Lung (tissue), 11 donors: ENCODE measurements at regions not wholly inside any gene's neighbourhood (a gene's known extent, or its start where the extent isn't known, plus 50 kb on each side); places are given as distances from the start of the nearest gene placed in this dataset.
A peak's percentile ranks its signal among the peaks of the same experiment; 100 is the strongest.
"Not testable (repeated sequence)": the region's sequence is repeated elsewhere in the genome, so short reads cannot be mapped to it uniquely, and the experiment has no call there.

ENCODE experiments used
- ATAC-seq: fragments of 200-7000 bp; cut with Tn5 transposase; one replicate; pipeline ENCODE4 v1.9.1; 2020; ENCODE audit warnings: moderate number of reproducible peaks; ENCODE audit not compliant: insufficient read depth, low FRiP score
- DNase-seq, 3 donors: peaks; one replicate each; pipeline ENCODE4 v3.0.0-alpha.2; 2013 to 2017
- H3K27ac ChIP-seq, 2 donors: one replicate each; pipeline ENCODE4 v1.5.1; 2013; ENCODE audit warnings: mild to moderate bottlenecking in 2 of 2, moderate library complexity in 2 of 2, control low read depth in 1 of 2, inconsistent platforms in 1 of 2, low read depth in 1 of 2, low read length in 1 of 2
- H3K27me3 ChIP-seq, 3 donors: one replicate each; pipeline ENCODE4 v1.5.1; 2013; ENCODE audit warnings: low read length in 2 of 3; ENCODE audit not compliant: control insufficient read depth in 3 of 3, insufficient read depth in 3 of 3
- H3K36me3 ChIP-seq, 4 donors: one replicate each; pipeline ENCODE4 v1.5.1; 2013; ENCODE audit warnings: low read length in 4 of 4, mild to moderate bottlenecking in 1 of 4, moderate library complexity in 1 of 4; ENCODE audit not compliant: control insufficient read depth in 4 of 4, insufficient read depth in 4 of 4
- H3K4me1 ChIP-seq, 5 donors: one replicate each; pipeline ENCODE4 v1.5.1; 2013; ENCODE audit warnings: low read length in 5 of 5, mild to moderate bottlenecking in 2 of 5, moderate library complexity in 1 of 5; ENCODE audit not compliant: control insufficient read depth in 5 of 5, insufficient read depth in 5 of 5
- H3K4me3 ChIP-seq: one replicate; pipeline ENCODE4 v1.5.1; 2013; ENCODE audit warnings: mild to moderate bottlenecking, control low read depth, moderate library complexity
- H3K9ac ChIP-seq, 2 donors: one replicate each; pipeline ENCODE4 v1.5.1; 2013; ENCODE audit warnings: low read length in 2 of 2, control low read depth in 1 of 2; ENCODE audit not compliant: insufficient read depth in 1 of 2
- H3K9me3 ChIP-seq, 4 donors: one replicate each; pipeline ENCODE4 v1.5.1; 2013; ENCODE audit warnings: low read length in 3 of 4, mild to moderate bottlenecking in 1 of 4, moderate library complexity in 1 of 4; ENCODE audit not compliant: control insufficient read depth in 4 of 4, insufficient read depth in 3 of 4
- WGBS, 2 donors: extraction: QIAGEN DNeasy Blood & Tissue Kit; methylation state at CpG; one replicate each; pipeline ENCODE4 v1.1.7; 2013; 5-methylcytosine and 5-hydroxymethylcytosine counted together
- TF ChIP-seq, protein P1 (sequence below): IDR thresholded peaks from 2 replicates; pipeline ENCODE4 v1.5.1; 2012; ENCODE audit warnings: mild to moderate bottlenecking; ENCODE audit errors: control extremely low read depth, extremely low read depth
- donor health status: control.
- donor health status: control.
- donor health status: Bipolar disorder and iron deficiency.
- donor health status: healthy.
- donor health status: DM: yes; HTN: yes; CAD: no.

DNA sequence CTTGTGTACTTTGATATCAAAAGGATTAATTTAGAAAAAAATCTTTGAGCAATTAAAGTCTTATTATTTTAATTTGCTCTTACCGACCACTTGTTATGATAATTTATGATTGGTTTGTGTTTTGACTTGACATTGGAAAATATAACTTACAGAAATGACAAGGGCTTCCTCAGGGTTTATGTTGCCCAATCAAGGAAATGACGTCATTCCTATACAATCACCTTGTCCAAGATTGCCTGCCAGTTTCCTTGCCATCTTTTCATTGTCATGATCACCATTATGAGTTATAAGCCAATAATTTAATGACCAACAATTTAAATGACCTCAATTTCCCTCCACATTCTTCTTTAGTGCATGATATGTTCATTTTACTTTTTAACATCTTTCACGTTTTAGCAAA is 351.8 kb upstream of the TMEFF2 start:
- no peak overlapping the region for H3K9ac ChIP-seq
- H3K9me3 ChIP-seq: no peaks in the 10 kb centered on the region
- no peak overlapping the region for H3K4me3 ChIP-seq
- H3K4me1 ChIP-seq: no peaks in the 10 kb centered on the region
- 53 to 61% methylated on average over 3 of the region's 3 CpGs for WGBS, 2 donors
- ATAC-seq (no peak), DNase-seq (no peak)
- no peaks in the 10 kb centered on the region for H3K36me3 ChIP-seq
- TF ChIP-seq, protein P1, sequence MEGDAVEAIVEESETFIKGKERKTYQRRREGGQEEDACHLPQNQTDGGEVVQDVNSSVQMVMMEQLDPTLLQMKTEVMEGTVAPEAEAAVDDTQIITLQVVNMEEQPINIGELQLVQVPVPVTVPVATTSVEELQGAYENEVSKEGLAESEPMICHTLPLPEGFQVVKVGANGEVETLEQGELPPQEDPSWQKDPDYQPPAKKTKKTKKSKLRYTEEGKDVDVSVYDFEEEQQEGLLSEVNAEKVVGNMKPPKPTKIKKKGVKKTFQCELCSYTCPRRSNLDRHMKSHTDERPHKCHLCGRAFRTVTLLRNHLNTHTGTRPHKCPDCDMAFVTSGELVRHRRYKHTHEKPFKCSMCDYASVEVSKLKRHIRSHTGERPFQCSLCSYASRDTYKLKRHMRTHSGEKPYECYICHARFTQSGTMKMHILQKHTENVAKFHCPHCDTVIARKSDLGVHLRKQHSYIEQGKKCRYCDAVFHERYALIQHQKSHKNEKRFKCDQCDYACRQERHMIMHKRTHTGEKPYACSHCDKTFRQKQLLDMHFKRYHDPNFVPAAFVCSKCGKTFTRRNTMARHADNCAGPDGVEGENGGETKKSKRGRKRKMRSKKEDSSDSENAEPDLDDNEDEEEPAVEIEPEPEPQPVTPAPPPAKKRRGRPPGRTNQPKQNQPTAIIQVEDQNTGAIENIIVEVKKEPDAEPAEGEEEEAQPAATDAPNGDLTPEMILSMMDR: no peak
- no peaks in the 10 kb centered on the region for H3K27me3 ChIP-seq
- no peak overlapping the region for H3K27ac ChIP-seq

DNA sequence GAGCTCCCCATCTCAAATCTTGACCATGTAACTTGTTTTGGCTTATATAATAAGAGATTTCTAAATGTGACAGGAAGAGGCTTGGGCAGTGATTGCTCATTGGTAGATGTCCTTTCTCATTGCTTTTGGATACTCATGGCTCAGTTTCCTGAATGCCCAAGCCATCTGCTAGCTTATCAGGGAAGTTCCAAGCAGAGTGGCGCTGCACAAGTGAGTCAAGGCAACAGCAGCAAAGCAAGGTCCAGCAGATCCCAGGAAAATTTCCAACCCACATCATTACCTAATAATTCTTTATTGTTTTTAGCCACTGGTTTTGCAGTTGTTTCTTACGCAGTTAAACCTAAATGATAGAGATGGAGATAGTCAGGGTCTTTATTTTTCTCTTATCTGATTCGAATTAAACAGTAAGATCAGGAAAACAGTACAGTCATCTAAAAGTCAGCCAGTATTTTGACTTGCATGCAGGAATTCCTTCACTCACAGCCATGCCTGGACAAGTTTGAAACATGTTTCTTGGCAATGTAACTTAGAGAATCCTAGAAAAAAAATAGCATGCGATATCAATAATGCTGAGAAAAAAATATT is 349.7 kb upstream of the TMEFF2 start:
- Histone ChIP-seq H3K27me3 (no peaks in the 10 kb centered on the region), H3K4me1 (no peaks in the 10 kb centered on the region)
- 74 to 85% methylated on average over 4 of the region's 4 CpGs for WGBS, 2 donors

DNA sequence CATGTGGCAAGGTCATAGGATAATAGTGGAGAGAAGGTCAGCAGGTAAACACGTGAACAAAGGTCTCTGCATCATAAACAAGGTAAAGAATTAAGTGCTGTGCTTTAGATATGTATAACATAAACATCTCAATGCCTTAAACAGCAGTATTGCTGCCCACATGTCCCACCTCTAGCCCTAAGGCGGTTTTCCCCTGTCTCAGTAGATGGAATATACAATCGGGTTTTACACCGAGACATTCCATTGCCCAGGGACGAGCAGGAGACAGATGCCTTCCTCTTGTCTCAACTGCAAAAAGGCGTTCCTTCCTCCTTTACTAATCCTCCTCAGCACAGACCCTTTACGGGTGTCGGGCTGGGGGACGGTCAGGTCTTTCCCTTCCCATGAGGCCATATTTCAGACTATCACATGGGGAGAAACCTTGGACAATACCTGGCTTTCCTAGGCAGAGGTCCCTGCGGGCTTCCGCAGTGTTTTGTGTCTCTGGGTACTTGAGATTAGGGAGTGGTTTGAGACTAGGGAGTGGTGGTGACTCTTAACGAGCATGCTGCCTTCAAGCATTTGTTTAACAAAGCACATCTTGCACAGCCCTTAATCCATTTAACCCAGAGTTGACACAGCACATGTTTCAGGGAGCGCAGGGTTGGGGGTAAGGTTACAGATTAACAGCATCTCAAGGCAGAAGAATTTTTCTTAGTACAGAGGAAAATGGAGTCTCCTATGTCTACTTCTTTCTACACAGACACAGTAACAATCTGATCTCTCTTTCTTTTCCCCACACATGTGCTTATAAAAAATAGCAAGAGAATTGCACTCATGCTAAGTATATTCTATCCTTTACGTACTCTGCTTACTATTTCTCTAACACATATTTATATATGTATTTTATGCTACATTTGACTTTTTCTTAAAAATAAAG is 347.7 kb upstream of the TMEFF2 start:
- not testable (repeated sequence) for H3K9ac ChIP-seq, H3K4me1 ChIP-seq, H3K4me3 ChIP-seq, H3K27me3 ChIP-seq, H3K27ac ChIP-seq, ATAC-seq, H3K36me3 ChIP-seq, H3K9me3 ChIP-seq
- peak in 1 of 3 donors; percentile 5 for DNase-seq
- WGBS, 2 donors: 62 to 79% methylated on average over 13 to 14 of the region's 14 CpGs

More for the DNA sequence above, 349.7 kb upstream of the TMEFF2 start:
- TF ChIP-seq, protein P1: no peak
- ATAC-seq (no peak), DNase-seq (no peak)
- no peak overlapping the region for H3K4me3 ChIP-seq
- no peaks in the 10 kb centered on the region for H3K9me3 ChIP-seq
- no peak overlapping the region for H3K27ac ChIP-seq
- H3K9ac ChIP-seq: no peak overlapping the region
- H3K36me3 ChIP-seq: no peaks in the 10 kb centered on the region

DNA sequence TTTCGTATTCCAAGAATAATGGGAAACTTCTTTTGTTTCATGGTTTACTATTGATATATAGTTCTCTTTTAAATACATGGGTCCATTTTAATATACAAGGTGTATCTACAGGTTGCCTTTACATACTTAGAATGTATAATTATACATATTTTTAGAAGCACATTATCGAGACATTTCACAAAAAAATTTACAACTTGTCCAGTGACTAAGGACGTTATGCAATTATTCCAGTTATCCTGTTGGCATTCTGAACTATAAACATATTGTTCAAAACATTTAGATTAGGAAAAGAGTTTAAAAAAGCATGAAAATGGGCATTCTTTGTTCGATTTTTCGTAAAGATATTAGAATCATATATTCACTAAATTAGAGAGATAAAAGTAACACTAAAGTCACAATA is 344.6 kb upstream of the TMEFF2 start:
- TF ChIP-seq, protein P1: no peak
- ATAC-seq: no peak
- Histone ChIP-seq H3K4me1 (no peaks in the 10 kb centered on the region), H3K9me3 (no peaks in the 10 kb centered on the region), H3K27ac (no peak overlapping the region), H3K9ac (no peak overlapping the region), H3K4me3 (no peak overlapping the region), H3K36me3 (no peaks in the 10 kb centered on the region), H3K27me3 (no peaks in the 10 kb centered on the region)
- WGBS, 2 donors: 77 to 83% methylated on average over 5 of the region's 5 CpGs
- no peak for DNase-seq
